Activated CD4-positive, alpha-beta memory T cell treated with anti-CD3 and anti-CD28 coated beads for 36 hours (primary cell): ENCODE measurements at regions not wholly inside any gene's neighbourhood (a gene's known extent, or its start where the extent isn't known, plus 50 kb on each side); places are given as distances from the start of the nearest gene placed in this dataset.

Source experiments
- CTCF ChIA-PET: fragments of 350-600 bp; sonication (Branson Sonifier 250); formaldehyde crosslinking; loops from one replicate; lab custom pipeline; 2021; ENCODE audit warnings: antibody characterized with exemption, inconsistent platforms; lab: Charles Lee
- POLR2A ChIA-PET: fragments of 350-600 bp; sonication (Branson Sonifier 250); formaldehyde crosslinking; loops from one replicate; lab custom pipeline; 2021; ENCODE audit warnings: antibody characterized with exemption; lab: Charles Lee
- DNase-seq: peaks from one replicate; pipeline ENCODE4 v3.0.0-alpha.2; 2020
- H3K27ac Mint-ChIP-seq: one replicate; pipeline ENCODE4 v1.8.0; 2021; ENCODE audit warnings: mixed read lengths
- H3K27me3 Mint-ChIP-seq: one replicate; pipeline ENCODE4 v1.8.0; 2021; ENCODE audit warnings: mixed read lengths
- H3K36me3 Mint-ChIP-seq: one replicate; pipeline ENCODE4 v1.8.0; 2021; ENCODE audit warnings: mixed read lengths
- H3K4me1 Mint-ChIP-seq: one replicate; pipeline ENCODE4 v1.8.0; 2021; ENCODE audit warnings: low read depth, mixed read lengths
- H3K4me3 Mint-ChIP-seq: one replicate; pipeline ENCODE4 v1.8.0; 2021; ENCODE audit warnings: mild to moderate bottlenecking, mixed read lengths
- H3K9me3 Mint-ChIP-seq: one replicate; pipeline ENCODE4 v1.8.0; 2021; ENCODE audit warnings: mixed read lengths
- intact Hi-C: fragments of 100-400 bp; cut with micrococcal nuclease; formaldehyde crosslinking; loops from one replicate; pipeline ENCODE4 v1.15.1; 2023

DNA sequence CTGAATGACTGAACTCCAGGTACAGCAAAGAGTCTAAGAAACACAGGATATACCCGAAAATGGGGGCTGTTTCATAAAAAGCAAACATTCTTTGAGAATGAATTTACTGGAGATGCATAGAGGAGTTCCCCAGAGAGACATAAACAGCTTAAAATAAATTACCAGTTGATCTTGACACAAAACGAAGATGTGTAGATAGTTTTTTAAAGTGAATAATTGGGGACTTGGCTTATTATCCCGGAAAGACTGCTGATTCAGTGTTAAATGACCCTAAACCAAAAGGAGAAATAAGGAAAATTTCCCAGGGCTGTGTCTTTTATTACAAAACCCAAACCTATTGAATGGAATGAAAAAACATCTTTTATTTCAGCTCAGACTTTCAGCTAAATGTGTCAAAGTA is 1052.8 kb upstream of the TMEM132C start:
- no peak for DNase-seq
- Mint-ChIP-seq H3K36me3 (no peaks in the 10 kb centered on the region), H3K4me3 (no peak overlapping the region), H3K9me3 (no peaks in the 10 kb centered on the region), H3K27me3 (peaks cover 2% of the 10 kb centered on the region), H3K27ac (no peak overlapping the region), H3K4me1 (no peaks in the 10 kb centered on the region)
- ChIA-PET CTCF (no interaction called here), POLR2A (no interaction called here)
- intact Hi-C loops, result no loop called here

- H3K36me3 Mint-ChIP-seq, result no peaks in the 10 kb centered on the region
- intact Hi-C loops, result no loop called here
- H3K4me3 Mint-ChIP-seq, result no peak overlapping the region
- peaks cover 5% of the 10 kb centered on the region for H3K27me3 Mint-ChIP-seq
- no peak overlapping the region for H3K27ac Mint-ChIP-seq
- no peaks in the 10 kb centered on the region for H3K9me3 Mint-ChIP-seq
- no peaks in the 10 kb centered on the region for H3K4me1 Mint-ChIP-seq
- ChIA-PET CTCF (no interaction called here), POLR2A (no interaction called here)
- DNase-seq, result no peak
Observed at GRCh38 chr12:127223011-127223410, 1044.0 kb upstream of the TMEM132C start.

DNA sequence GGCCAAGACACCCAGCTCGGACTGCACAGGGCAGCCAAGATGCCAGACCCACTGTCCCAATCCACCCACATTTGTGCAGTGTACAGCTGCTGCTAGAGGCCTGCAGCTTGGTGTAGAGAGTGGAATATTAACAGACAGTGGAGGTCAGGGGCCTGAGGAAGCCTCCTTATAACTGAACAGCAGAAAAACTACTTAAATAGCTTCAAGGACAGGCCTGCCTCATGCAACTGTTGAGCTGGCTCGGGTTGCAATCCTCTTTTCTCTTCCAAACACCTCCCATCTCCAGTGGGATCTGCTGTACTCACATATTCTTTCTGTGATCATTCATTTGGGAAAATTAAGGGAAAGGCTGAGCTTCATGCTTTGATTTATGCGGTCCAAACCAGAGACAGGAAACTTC is 1043.2 kb upstream of the TMEM132C start:
- Mint-ChIP-seq H3K9me3 (no peaks in the 10 kb centered on the region), H3K4me1 (no peaks in the 10 kb centered on the region), H3K36me3 (no peaks in the 10 kb centered on the region), H3K27me3 (peaks cover 7% of the 10 kb centered on the region), H3K4me3 (no peak overlapping the region), H3K27ac (no peak overlapping the region)
- CTCF ChIA-PET, result interaction anchor here (1.0 kb wide), 1 partner anchor 453 kb away, joined by 3 read pairs; no protein-coding TSS in a partner anchor
- DNase-seq, result no peak
- POLR2A ChIA-PET, result no interaction called here
- intact Hi-C loops, result no loop called here

DNA sequence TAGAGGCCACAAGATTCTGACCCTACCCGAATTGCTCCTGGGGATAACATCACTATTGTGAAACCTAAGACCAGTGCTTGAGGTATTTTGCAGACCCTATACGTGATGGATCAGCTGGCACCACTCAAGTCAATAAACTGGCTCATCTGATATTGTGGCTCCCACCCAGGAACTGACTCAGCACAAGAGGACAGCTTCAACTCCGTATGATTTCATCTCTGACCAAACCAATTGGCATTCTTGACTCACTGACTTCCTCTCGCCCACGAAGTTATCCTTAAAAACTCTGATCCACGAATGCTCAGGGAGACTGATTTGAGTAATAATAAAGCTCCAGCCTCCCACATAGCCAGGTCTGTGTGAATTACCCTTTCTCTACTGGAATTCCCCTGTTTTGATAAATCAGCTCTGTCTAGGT is 1036.1 kb upstream of the TMEM132C start:
- intact Hi-C loops, result loop anchor here (10.0 kb wide), 1 partner anchor 106 kb away; no protein-coding TSS in a partner anchor
- peak; percentile 12 for DNase-seq
- Mint-ChIP-seq H3K4me1 (no peaks in the 10 kb centered on the region), H3K4me3 (no peak overlapping the region), H3K36me3 (no peaks in the 10 kb centered on the region), H3K27me3 (peaks cover 2% of the 10 kb centered on the region), H3K9me3 (no peaks in the 10 kb centered on the region), H3K27ac (no peak overlapping the region)
- CTCF ChIA-PET, result no interaction called here
- POLR2A ChIA-PET, result no interaction called here

DNA sequence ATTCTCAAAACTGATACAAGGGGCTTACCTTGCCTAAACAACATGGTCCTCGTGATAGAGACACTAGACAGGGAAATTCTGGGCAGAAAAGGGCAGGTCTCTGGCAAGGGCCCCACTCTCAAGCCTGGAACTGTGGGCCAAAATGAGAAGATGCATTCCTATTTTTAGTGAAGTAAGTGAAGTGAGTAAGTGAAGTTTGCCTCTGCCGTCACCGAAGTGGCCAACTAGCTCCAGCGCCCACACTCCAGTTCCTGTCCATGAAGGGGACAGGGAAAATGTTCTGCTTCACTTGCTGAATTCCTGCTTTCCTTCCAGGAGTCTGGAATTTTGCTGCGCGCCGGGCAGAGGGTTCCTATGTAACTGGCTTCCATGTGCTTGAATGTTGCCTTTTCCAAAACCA is 1035.6 kb upstream of the TMEM132C start:
- peaks cover 2% of the 10 kb centered on the region for H3K27me3 Mint-ChIP-seq
- no peaks in the 10 kb centered on the region for H3K4me1 Mint-ChIP-seq
- no peak for DNase-seq
- ChIA-PET POLR2A (no interaction called here), CTCF (no interaction called here)
- H3K27ac Mint-ChIP-seq, result no peak overlapping the region
- H3K9me3 Mint-ChIP-seq, result no peaks in the 10 kb centered on the region
- no peaks in the 10 kb centered on the region for H3K36me3 Mint-ChIP-seq
- H3K4me3 Mint-ChIP-seq, result no peak overlapping the region
- intact Hi-C loops, result loop anchor here (10.0 kb wide), 1 partner anchor 107 kb away; no protein-coding TSS in a partner anchor

- no peaks in the 10 kb centered on the region for H3K9me3 Mint-ChIP-seq
- peaks cover 2% of the 10 kb centered on the region for H3K27me3 Mint-ChIP-seq
- ChIA-PET POLR2A (no interaction called here), CTCF (no interaction called here)
- no peak for DNase-seq
- no peak overlapping the region for H3K27ac Mint-ChIP-seq
- no peaks in the 10 kb centered on the region for H3K36me3 Mint-ChIP-seq
- H3K4me1 Mint-ChIP-seq, result no peaks in the 10 kb centered on the region
- H3K4me3 Mint-ChIP-seq, result no peak overlapping the region
- intact Hi-C loops, result loop anchor here (10.0 kb wide), 1 partner anchor 108 kb away; no protein-coding TSS in a partner anchor
Observed at GRCh38 chr12:127233016-127233415, 1034.0 kb upstream of the TMEM132C start.

GRCh38 chr12:127235761-127236160 is 1031.2 kb upstream of the TMEM132C start:
- no peaks in the 10 kb centered on the region for H3K27me3 Mint-ChIP-seq
- ChIA-PET POLR2A (no interaction called here), CTCF (no interaction called here)
- H3K27ac Mint-ChIP-seq, result no peak overlapping the region
- no peak overlapping the region for H3K4me3 Mint-ChIP-seq
- intact Hi-C loops, result loop anchor here (10.0 kb wide), 1 partner anchor 111 kb away; no protein-coding TSS in a partner anchor
- no peak for DNase-seq
- H3K9me3 Mint-ChIP-seq, result no peaks in the 10 kb centered on the region
- no peaks in the 10 kb centered on the region for H3K4me1 Mint-ChIP-seq
- no peaks in the 10 kb centered on the region for H3K36me3 Mint-ChIP-seq

GRCh38 chr12:127236491-127236890 is 1030.5 kb upstream of the TMEM132C start:
- intact Hi-C loops, result loop anchor here (10.0 kb wide), 1 partner anchor 112 kb away; no protein-coding TSS in a partner anchor
- ChIA-PET CTCF (no interaction called here), POLR2A (no interaction called here)
- H3K4me3 Mint-ChIP-seq, result no peak overlapping the region
- no peak overlapping the region for H3K27ac Mint-ChIP-seq
- H3K27me3 Mint-ChIP-seq, result peaks cover 2% of the 10 kb centered on the region
- H3K4me1 Mint-ChIP-seq, result no peaks in the 10 kb centered on the region
- DNase-seq, result no peak
- H3K36me3 Mint-ChIP-seq, result no peaks in the 10 kb centered on the region
- no peaks in the 10 kb centered on the region for H3K9me3 Mint-ChIP-seq

GRCh38 chr12:127237151-127237550 is 1029.8 kb upstream of the TMEM132C start:
- peaks cover 4% of the 10 kb centered on the region for H3K27me3 Mint-ChIP-seq
- H3K27ac Mint-ChIP-seq, result no peak overlapping the region
- DNase-seq, result no peak
- H3K4me1 Mint-ChIP-seq, result no peaks in the 10 kb centered on the region
- intact Hi-C loops, result loop anchor here (10.0 kb wide), 1 partner anchor 112 kb away; no protein-coding TSS in a partner anchor
- ChIA-PET CTCF (no interaction called here), POLR2A (no interaction called here)
- H3K9me3 Mint-ChIP-seq, result no peaks in the 10 kb centered on the region
- no peaks in the 10 kb centered on the region for H3K36me3 Mint-ChIP-seq
- H3K4me3 Mint-ChIP-seq, result no peak overlapping the region

- DNase-seq, result no peak
- Mint-ChIP-seq H3K36me3 (no peaks in the 10 kb centered on the region), H3K27me3 (peaks cover 4% of the 10 kb centered on the region), H3K4me3 (no peak overlapping the region), H3K4me1 (no peaks in the 10 kb centered on the region), H3K9me3 (no peaks in the 10 kb centered on the region), H3K27ac (no peak overlapping the region)
- ChIA-PET POLR2A (no interaction called here), CTCF (no interaction called here)
- intact Hi-C loops, result loop anchor here (10.0 kb wide), 1 partner anchor 113 kb away; no protein-coding TSS in a partner anchor
Observed at GRCh38 chr12:127238107-127238506, 1028.9 kb upstream of the TMEM132C start.

DNA sequence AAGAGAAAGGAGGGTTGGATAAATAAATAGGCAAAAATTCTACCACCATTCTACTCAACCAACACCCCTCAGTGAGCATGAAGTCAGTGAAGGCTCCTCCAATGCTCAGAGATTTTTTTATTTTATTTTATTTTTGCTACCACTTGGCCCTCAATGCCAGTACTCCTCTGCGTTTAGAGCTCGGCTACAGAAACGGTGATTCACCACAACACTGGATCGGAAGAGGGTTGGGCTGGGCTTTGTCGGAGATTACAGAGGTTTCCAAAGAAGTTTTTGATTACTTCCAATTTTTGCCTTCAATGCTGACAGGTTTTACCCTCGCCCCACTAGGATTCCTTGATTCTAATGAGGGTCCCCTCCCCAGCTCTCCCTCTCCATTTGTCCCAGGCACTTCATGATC is 1027.2 kb upstream of the TMEM132C start:
- H3K36me3 Mint-ChIP-seq, result no peaks in the 10 kb centered on the region
- no peaks in the 10 kb centered on the region for H3K4me1 Mint-ChIP-seq
- intact Hi-C loops, result loop anchor here (10.0 kb wide), 1 partner anchor 115 kb away; no protein-coding TSS in a partner anchor
- no peaks in the 10 kb centered on the region for H3K9me3 Mint-ChIP-seq
- H3K4me3 Mint-ChIP-seq, result no peak overlapping the region
- H3K27ac Mint-ChIP-seq, result no peak overlapping the region
- ChIA-PET POLR2A (no interaction called here), CTCF (interaction anchor here (0.9 kb wide), 1 partner anchor 287 kb away, joined by 3 read pairs; no protein-coding TSS in a partner anchor)
- DNase-seq, result no peak
- H3K27me3 Mint-ChIP-seq, result peaks cover 6% of the 10 kb centered on the region

- CTCF ChIA-PET, result no interaction called here
- intact Hi-C loops, result no loop called here
- Mint-ChIP-seq H3K36me3 (no peaks in the 10 kb centered on the region), H3K4me1 (no peaks in the 10 kb centered on the region), H3K27ac (no peak overlapping the region), H3K27me3 (peaks cover 6% of the 10 kb centered on the region), H3K9me3 (no peaks in the 10 kb centered on the region), H3K4me3 (no peak overlapping the region)
- POLR2A ChIA-PET, result no interaction called here
- no peak for DNase-seq
Observed at GRCh38 chr12:127240249-127240929, 1026.6 kb upstream of the TMEM132C start.
